GM18858 (cell line): ENCODE measurements at regions not wholly inside any gene's neighbourhood (a gene's known extent, or its start where the extent isn't known, plus 50 kb on each side); places are given as distances from the start of the nearest gene placed in this dataset.
"Not testable (repeated sequence)": the region's sequence is repeated elsewhere in the genome, so short reads cannot be mapped to it uniquely, and the experiment has no call there.

Experiments
- ATAC-seq: cut with Tn5 transposase; IDR thresholded peaks from one replicate; pipeline ENCODE4 v1.9.1; 2021; ENCODE audit not compliant: unreplicated experiment

DNA sequence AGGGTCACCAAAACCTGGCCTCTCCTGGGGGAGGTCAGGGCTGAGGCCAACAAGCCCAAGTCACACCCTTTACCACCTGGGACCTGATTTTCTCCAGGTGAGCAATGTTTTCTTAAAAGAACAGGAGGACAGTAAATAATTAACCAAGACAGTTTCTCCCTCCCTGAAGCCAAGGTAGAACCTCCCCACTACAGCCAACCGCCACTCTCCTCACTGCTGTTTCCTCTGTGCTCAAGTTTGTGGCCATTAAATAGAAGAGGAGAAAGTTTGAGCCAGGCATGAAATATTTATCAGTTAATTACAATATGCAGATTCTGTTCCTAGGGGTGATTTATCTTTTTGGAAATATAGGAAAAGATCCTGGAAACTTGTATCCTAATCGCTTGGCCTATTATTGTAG lies 150.6 kb upstream of the ANKRD20A1 start:
- not testable (repeated sequence) for ATAC-seq

DNA sequence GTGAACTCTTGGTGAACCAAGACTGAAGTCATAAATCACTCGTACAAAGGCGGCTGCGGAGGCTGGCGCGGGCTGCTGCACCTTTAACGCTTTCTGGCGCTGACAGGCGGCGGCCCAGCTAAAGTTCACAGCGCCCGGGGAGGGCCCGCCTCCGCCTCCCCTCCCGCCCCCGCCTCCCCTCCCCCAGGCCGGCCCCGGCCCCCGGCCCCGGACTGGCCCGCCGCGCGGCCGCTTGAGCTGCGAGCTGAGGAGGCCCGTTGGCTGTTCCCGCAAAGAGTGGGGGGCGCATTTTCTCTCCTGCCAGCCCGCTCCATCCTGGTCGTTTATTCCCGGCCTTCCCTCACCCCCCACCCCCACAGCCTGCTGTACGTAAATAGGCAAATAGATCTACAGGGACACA lies 147.3 kb upstream of the ANKRD20A1 start:
- ATAC-seq = not testable (repeated sequence)

DNA sequence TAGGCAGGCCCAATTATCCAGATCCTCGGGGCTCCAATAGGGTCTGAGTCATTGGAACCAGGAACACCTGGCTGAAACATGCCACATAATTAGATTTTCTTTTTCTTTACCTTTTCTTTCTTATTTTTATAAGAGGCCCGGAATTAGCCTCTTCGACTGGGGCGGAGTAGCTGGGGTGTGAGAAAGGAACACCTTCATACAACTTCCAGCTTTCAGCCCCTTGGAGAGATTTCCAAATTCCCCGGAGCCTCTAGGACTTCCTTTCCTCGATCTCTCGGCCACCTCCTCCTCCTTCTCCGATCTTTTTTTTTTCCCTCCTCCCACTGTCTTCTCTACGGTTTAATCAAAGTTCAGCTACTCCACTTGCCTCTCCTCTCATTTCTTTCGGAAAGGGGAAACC lies 146.8 kb upstream of the ANKRD20A1 start:
- ATAC-seq = not testable (repeated sequence)

DNA sequence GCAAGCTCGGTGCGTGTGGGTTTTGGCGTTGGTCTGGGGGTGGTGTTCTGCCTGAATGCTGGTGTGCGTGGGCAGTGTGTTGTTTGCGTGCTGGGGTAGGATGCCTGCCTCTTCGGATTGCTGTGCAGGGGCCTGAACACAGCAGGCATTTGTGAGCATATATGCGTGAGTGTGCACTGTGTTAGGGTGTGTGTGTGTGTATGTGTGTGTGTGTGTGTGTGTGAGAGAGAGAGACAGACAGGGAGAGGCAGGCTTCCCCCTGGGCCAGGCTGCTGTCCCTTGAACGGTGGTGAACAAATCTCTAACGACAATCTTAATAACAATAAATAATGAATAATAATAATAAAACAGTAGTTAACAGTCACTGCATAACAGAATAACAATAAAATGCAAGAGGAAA lies 145.8 kb upstream of the ANKRD20A1 start:
- ATAC-seq = not testable (repeated sequence)

DNA sequence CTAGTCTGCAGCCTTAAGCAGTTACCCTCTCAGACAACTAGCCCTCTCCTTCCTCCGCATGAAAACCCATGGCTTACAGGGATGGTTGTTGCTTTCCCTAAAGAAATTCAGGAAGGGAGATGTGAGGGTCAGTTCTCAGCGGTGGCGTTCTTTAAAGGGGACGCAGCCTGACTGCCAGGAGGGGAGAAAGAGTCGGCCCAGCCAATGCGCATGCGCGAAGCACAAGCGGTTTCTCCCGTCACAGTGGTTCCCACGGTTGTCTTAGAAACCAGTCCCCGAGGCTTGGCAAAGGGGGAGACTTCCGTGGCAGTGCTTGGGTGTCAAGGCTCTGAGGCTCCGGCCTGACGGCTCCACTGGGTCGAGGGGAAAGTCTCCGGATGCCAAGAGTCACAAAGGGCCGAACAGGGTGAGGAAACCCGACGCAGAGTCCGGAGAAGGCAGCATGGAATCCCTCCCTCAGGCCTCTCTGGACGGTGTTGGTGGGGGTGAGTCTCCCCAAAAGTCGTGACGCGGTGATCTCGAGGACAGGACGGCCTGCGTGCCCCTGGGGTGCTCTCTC lies 140.8 kb upstream of the ANKRD20A1 start:
- not testable (repeated sequence) for ATAC-seq

DNA sequence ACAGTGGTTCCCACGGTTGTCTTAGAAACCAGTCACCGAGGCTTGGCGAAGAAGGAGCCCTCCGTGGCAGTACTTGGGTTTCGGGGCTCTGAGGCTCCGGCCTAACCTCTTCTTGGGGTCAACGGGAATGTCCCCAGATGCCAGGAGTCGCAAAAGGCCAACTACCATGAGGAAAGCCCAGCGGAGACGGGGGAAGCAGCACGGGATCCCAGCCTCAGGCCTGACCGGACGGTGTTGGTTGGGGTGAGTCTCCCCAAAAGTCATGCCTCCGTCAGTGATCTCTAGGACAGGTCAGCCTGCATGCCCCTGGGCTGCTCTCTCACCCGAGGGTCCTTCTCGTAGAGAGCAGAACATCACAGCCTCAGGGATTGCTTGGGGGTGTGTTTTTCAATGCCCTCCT lies 138.2 kb upstream of the ANKRD20A1 start:
- not testable (repeated sequence) for ATAC-seq

DNA sequence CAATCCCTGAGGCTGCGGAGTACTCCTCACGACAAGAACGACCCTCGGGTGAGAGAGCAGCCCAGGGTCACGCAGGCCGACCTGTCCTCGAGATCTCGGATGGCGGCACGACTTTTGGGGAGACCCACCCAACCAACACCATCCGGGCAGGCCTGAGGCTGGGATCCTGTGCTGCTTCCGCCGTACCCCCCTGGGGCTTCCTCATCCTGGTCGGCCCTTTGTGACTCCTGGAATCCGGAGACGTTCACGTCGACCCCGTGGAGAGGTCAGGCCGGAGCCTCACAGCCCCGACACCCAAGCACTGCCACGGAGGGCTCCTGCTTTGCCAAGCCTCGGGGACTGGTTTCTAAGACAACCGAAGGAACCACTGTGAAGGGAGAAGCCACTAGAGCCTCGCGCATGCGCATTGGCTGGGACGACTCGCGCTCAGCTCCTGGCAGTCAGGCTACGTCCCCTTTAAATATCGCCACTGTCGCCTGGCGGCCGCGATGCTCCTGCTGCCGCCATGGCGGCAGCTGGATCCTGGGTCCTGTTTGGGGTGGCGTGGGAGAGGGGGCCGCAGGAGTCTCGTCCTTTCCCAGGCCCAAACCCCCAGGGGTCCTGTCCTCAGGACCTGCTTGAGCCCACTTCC lies 136.2 kb upstream of the ANKRD20A1 start:
- peak; percentile 81 for ATAC-seq

DNA sequence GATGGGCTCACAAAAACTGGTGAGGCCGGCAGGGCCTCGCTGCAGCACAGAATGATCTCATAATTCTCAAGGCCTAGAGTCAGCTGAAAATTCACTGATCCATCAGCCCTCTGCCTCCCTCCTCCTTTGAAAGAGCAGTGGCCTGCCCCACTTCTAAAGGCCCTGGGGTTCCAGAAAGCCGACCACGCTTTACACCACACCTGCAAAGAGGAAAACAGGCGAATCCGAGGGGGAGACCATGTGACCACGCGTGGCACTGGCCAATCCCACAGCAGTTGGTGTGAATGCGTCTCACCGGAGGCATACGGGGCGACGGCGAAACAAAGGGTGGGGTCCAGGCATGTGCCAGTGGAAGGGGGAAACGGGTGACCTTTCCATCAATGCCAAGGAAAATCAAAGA lies 135.5 kb upstream of the ANKRD20A1 start:
- ATAC-seq = not testable (repeated sequence)

DNA sequence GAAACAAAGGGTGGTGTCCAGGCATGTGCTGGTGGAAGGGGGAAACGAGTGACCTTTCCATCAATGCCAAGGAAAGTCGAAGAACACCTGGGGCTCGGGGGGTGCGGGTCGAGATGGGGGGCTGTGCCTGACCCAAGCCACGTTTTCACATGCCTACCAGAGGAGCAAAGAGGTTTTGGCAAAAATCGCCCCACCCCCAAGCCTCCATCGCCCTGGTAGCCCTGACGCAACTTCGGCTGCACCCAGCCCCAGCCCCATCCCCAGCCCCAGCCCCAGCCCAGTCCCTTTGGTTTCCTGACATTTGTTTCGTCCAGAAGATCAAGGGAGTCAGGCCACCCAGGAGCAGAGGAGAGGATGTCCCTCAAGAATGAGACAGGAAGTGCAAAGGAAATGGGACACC lies 133.8 kb upstream of the ANKRD20A1 start:
- ATAC-seq = not testable (repeated sequence)

DNA sequence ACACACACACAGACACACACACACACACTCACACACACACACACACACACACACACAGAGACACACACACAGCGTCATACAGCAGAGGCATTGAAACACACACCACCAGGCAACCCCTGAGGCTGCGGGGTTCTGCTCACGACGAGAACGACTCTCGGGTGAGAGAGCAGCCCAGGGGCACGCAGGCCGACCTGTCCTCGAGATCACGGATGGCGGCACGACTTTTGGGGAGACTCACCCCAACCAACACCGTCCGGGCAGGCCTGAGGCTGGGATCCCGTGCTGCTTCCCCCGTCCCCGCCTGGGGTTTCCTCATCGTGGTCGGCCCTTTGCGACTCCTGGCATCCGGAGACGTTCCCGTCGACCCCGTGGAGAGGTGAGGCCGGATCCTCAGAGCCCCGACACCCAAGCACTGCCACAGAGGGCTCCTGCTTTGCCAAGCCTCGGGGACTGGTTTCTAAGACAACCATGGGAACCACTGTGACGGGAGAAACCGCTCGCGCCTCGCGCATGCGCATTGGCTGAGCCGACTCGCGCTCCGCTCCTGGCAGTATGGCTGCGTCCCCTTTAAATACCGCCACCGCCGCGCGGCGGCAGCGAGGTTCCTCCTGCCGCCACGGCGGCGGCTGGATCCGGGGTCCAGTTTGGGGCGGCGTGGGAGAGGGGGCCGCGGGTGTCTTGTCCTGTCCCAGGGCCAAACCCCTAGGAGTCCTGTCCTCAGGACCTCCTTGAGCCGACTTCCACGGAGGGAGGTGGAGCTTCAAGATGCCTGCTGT lies 132.3 kb upstream of the ANKRD20A1 start:
- peak; percentile 59 for ATAC-seq

DNA sequence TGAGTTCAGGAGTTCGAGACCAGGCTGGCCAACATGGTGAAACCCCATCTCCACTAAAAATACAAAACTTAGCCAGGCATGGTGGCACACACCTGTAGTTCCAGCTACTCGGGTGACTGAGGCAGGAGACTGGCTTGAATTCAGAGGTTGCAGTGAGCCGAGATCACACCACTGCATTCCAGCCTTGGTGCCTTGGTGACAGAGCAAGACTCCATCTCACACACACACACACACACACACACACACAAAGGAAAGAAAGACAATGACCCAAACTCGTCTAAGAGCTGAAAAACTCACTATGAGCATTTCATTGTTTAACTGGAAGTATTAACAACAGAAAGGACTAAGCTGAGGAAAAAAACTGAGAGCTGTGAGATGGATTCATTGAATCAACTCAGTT lies 95.6 kb upstream of the ANKRD20A1 start:
- ATAC-seq = not testable (repeated sequence)

DNA sequence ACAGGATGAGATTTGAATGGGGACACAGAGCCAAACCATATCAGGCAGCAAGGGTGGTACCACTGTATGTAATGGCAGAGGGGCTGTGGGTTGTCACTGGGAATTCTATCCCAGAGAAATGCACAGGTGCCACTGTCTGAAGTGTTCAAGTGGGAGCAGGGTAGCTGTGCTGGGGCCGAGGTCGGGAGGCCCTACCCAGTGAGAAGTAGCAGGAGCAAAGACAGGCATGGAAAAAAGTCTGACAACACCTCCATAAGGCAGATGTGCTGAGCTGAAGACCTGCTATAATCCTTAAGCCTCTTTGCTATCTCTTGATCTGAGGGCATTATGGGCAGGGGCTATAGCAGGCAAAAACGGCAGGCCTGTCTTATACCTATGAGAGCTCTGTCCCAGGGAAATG lies 86.9 kb upstream of the ANKRD20A1 start:
- not testable (repeated sequence) for ATAC-seq

DNA sequence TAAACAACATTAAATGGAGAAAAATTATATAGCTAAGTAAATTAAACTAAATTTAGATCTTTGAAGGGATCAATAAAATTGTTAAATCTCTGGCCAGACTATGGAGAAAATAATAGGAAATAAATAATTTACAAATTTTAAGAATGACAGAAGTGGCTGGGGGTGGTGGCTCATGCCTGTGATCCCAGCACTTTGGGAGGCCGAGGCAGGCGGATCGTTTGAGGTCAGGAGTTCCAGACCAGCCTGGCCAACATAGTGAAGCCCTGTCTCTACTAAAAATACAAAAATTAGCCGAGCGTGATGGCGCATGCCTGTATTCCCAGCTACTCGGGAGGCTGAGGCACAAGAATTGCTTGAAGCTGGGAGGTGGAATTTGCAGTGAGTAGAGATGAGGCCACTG lies 58.6 kb upstream of the ANKRD20A1 start:
- not testable (repeated sequence) for ATAC-seq
